Activated CD8-positive, alpha-beta T cell treated with anti-CD3 and anti-CD28 coated beads, Interleukin-2, amount 10 ng/mL, durations not matched to agents 7 days and 5 days (primary cell): ENCODE measurements at regions not wholly inside any gene's neighbourhood (a gene's known extent, or its start where the extent isn't known, plus 50 kb on each side); places are given as distances from the start of the nearest gene placed in this dataset.
"Not testable (repeated sequence)": the region's sequence is repeated elsewhere in the genome, so short reads cannot be mapped to it uniquely, and the experiment has no call there.

Experiments used
- ATAC-seq: fragments of 150-1000 bp; cut with Tn5 transposase; one replicate; pipeline ENCODE4 v1.10.0; 2021; ENCODE audit warnings: moderate library complexity
- CTCF ChIA-PET: fragments of 350-600 bp; sonication (Branson Sonifier 250); formaldehyde crosslinking; loops from one replicate; lab custom pipeline; 2021; ENCODE audit warnings: antibody characterized with exemption; lab: Charles Lee
- POLR2A ChIA-PET: fragments of 350-600 bp; sonication (Branson Sonifier 250); formaldehyde crosslinking; loops from one replicate; lab custom pipeline; 2021; ENCODE audit warnings: antibody characterized with exemption; lab: Charles Lee
- DNase-seq: peaks from one replicate; pipeline ENCODE4 v3.0.0-alpha.2; 2020
- H3K27ac Mint-ChIP-seq: one replicate; pipeline ENCODE4 v1.8.0; 2021; ENCODE audit warnings: mild to moderate bottlenecking, mixed read lengths
- H3K27me3 Mint-ChIP-seq: one replicate; pipeline ENCODE4 v1.8.0; 2021; ENCODE audit warnings: low read depth, mixed read lengths
- H3K36me3 Mint-ChIP-seq: one replicate; pipeline ENCODE4 v1.8.0; 2021; ENCODE audit warnings: low read depth, mixed read lengths
- H3K4me1 Mint-ChIP-seq: one replicate; pipeline ENCODE4 v1.8.0; 2021; ENCODE audit warnings: low read depth, mixed read lengths
- H3K4me3 Mint-ChIP-seq: one replicate; pipeline ENCODE4 v1.8.0; 2021; ENCODE audit warnings: mild to moderate bottlenecking, mixed read lengths
- H3K9me3 Mint-ChIP-seq: one replicate; pipeline ENCODE4 v1.8.0; 2022; ENCODE audit warnings: mixed read lengths; ENCODE audit not compliant: insufficient read depth

- Mint-ChIP-seq H3K36me3 (no peaks in the 10 kb centered on the region), H3K9me3 (no peaks in the 10 kb centered on the region), H3K27ac (no peak overlapping the region), H3K27me3 (no peaks in the 10 kb centered on the region), H3K4me1 (peaks cover 9% of the 10 kb centered on the region), H3K4me3 (no peak overlapping the region)
- ChIA-PET CTCF (interaction anchor here (1.3 kb wide), 1 partner anchor 24 kb away, joined by 4 read pairs; no protein-coding TSS in a partner anchor), POLR2A (no interaction called here)
- no peak for DNase-seq
- no peak for ATAC-seq
These were observed 92.5 kb upstream of the SIM2 start for GRCh38 chr21:36606287-36606982.

- ATAC-seq (no peak), DNase-seq (no peak)
- ChIA-PET POLR2A (no interaction called here), CTCF (interaction anchor here (1.3 kb wide), 1 partner anchor 24 kb away, joined by 4 read pairs; no protein-coding TSS in a partner anchor)
- H3K27me3 Mint-ChIP-seq = no peaks in the 10 kb centered on the region
- peaks cover 9% of the 10 kb centered on the region for H3K4me1 Mint-ChIP-seq
- H3K36me3 Mint-ChIP-seq = no peaks in the 10 kb centered on the region
- H3K4me3 Mint-ChIP-seq = no peak overlapping the region
- H3K9me3 Mint-ChIP-seq = no peaks in the 10 kb centered on the region
- no peak overlapping the region for H3K27ac Mint-ChIP-seq
These were observed 92.0 kb upstream of the SIM2 start for GRCh38 chr21:36606983-36607325.

- POLR2A ChIA-PET = no interaction called here
- Mint-ChIP-seq H3K4me1 (peaks cover 2% of the 10 kb centered on the region), H3K9me3 (no peaks in the 10 kb centered on the region), H3K36me3 (no peaks in the 10 kb centered on the region), H3K27ac (no peak overlapping the region), H3K4me3 (no peak overlapping the region), H3K27me3 (peaks cover 2% of the 10 kb centered on the region)
- no peak for ATAC-seq
- DNase-seq = no peak
- CTCF ChIA-PET = no interaction called here
These were observed 90.6 kb upstream of the SIM2 start for GRCh38 chr21:36608041-36608896.

- no peak for ATAC-seq
- Mint-ChIP-seq H3K36me3 (no peaks in the 10 kb centered on the region), H3K4me1 (no peaks in the 10 kb centered on the region), H3K4me3 (no peak overlapping the region), H3K9me3 (no peaks in the 10 kb centered on the region), H3K27me3 (peaks cover 2% of the 10 kb centered on the region), H3K27ac (no peak overlapping the region)
- ChIA-PET CTCF (no interaction called here), POLR2A (no interaction called here)
- DNase-seq = no peak
These were observed 90.1 kb upstream of the SIM2 start for GRCh38 chr21:36608897-36609225.

GRCh38 chr21:36609654-36610053 is 89.3 kb upstream of the SIM2 start:
- H3K4me3 Mint-ChIP-seq = no peak overlapping the region
- H3K4me1 Mint-ChIP-seq = no peaks in the 10 kb centered on the region
- peaks cover 2% of the 10 kb centered on the region for H3K27me3 Mint-ChIP-seq
- ChIA-PET CTCF (no interaction called here), POLR2A (no interaction called here)
- ATAC-seq (no peak), DNase-seq (no peak)
- H3K27ac Mint-ChIP-seq = no peak overlapping the region
- no peaks in the 10 kb centered on the region for H3K36me3 Mint-ChIP-seq
- no peaks in the 10 kb centered on the region for H3K9me3 Mint-ChIP-seq

- Mint-ChIP-seq H3K27me3 (peaks cover 2% of the 10 kb centered on the region), H3K4me1 (no peaks in the 10 kb centered on the region), H3K9me3 (no peaks in the 10 kb centered on the region), H3K4me3 (no peak overlapping the region), H3K36me3 (no peaks in the 10 kb centered on the region), H3K27ac (no peak overlapping the region)
- no peak for ATAC-seq
- DNase-seq = no peak
- CTCF ChIA-PET = interaction anchor here (0.6 kb wide), 1 partner anchor 20 kb away, joined by 3 read pairs; no protein-coding TSS in a partner anchor
- POLR2A ChIA-PET = no interaction called here
These were observed 88.7 kb upstream of the SIM2 start for GRCh38 chr21:36610201-36610600.

GRCh38 chr21:36610935-36611334 is 88.0 kb upstream of the SIM2 start:
- Mint-ChIP-seq H3K4me3 (no peak overlapping the region), H3K36me3 (no peaks in the 10 kb centered on the region), H3K27ac (no peak overlapping the region), H3K27me3 (peaks cover 2% of the 10 kb centered on the region), H3K4me1 (no peaks in the 10 kb centered on the region), H3K9me3 (no peaks in the 10 kb centered on the region)
- CTCF ChIA-PET = no interaction called here
- DNase-seq (no peak), ATAC-seq (no peak)
- POLR2A ChIA-PET = no interaction called here

- ChIA-PET CTCF (no interaction called here), POLR2A (no interaction called here)
- ATAC-seq (no peak), DNase-seq (no peak)
- peaks cover 2% of the 10 kb centered on the region for H3K27me3 Mint-ChIP-seq
- no peak overlapping the region for H3K4me3 Mint-ChIP-seq
- H3K9me3 Mint-ChIP-seq = no peaks in the 10 kb centered on the region
- H3K27ac Mint-ChIP-seq = no peak overlapping the region
- H3K36me3 Mint-ChIP-seq = no peaks in the 10 kb centered on the region
- H3K4me1 Mint-ChIP-seq = no peaks in the 10 kb centered on the region
These were observed 87.5 kb upstream of the SIM2 start for GRCh38 chr21:36611379-36611778.

GRCh38 chr21:36613059-36613458 is 85.9 kb upstream of the SIM2 start:
- H3K9me3 Mint-ChIP-seq = no peaks in the 10 kb centered on the region
- no peak for DNase-seq
- CTCF ChIA-PET = interaction anchor here (1.4 kb wide), 1 partner anchor 17 kb away, joined by 3 read pairs; no protein-coding TSS in a partner anchor
- ATAC-seq = no peak
- no peak overlapping the region for H3K27ac Mint-ChIP-seq
- H3K27me3 Mint-ChIP-seq = peaks cover 2% of the 10 kb centered on the region
- POLR2A ChIA-PET = no interaction called here
- H3K4me3 Mint-ChIP-seq = no peak overlapping the region
- H3K4me1 Mint-ChIP-seq = no peaks in the 10 kb centered on the region
- H3K36me3 Mint-ChIP-seq = no peaks in the 10 kb centered on the region

- ChIA-PET POLR2A (no interaction called here), CTCF (interaction anchor here (1.4 kb wide), 1 partner anchor 17 kb away, joined by 3 read pairs; no protein-coding TSS in a partner anchor)
- DNase-seq = no peak
- H3K27ac Mint-ChIP-seq = no peak overlapping the region
- H3K36me3 Mint-ChIP-seq = no peaks in the 10 kb centered on the region
- ATAC-seq = no peak
- H3K4me3 Mint-ChIP-seq = no peak overlapping the region
- peaks cover 2% of the 10 kb centered on the region for H3K27me3 Mint-ChIP-seq
- no peaks in the 10 kb centered on the region for H3K4me1 Mint-ChIP-seq
- H3K9me3 Mint-ChIP-seq = no peaks in the 10 kb centered on the region
These were observed 85.4 kb upstream of the SIM2 start for GRCh38 chr21:36613554-36613953.

- Mint-ChIP-seq H3K4me3 (no peak overlapping the region), H3K4me1 (no peaks in the 10 kb centered on the region), H3K27me3 (peaks cover 2% of the 10 kb centered on the region), H3K36me3 (no peaks in the 10 kb centered on the region), H3K27ac (no peak overlapping the region), H3K9me3 (no peaks in the 10 kb centered on the region)
- ATAC-seq = no peak
- CTCF ChIA-PET = interaction anchor here (0.9 kb wide), 1 partner anchor 15 kb away, joined by 3 read pairs; no protein-coding TSS in a partner anchor
- DNase-seq = no peak
- POLR2A ChIA-PET = no interaction called here
These were observed 83.5 kb upstream of the SIM2 start for GRCh38 chr21:36615274-36615964.

- H3K4me1 Mint-ChIP-seq, H3K36me3 Mint-ChIP-seq, H3K27ac Mint-ChIP-seq, H3K9me3 Mint-ChIP-seq, H3K27me3 Mint-ChIP-seq, DNase-seq, H3K4me3 Mint-ChIP-seq, ATAC-seq, CTCF ChIA-PET, POLR2A ChIA-PET: not testable (repeated sequence)
These were observed 82.1 kb upstream of the SIM2 start for GRCh38 chr21:36616773-36617172.
